ENCODE measurements at regions not wholly inside any gene's neighbourhood (a gene's known extent, or its start where the extent isn't known, plus 50 kb on each side); places are given as distances from the start of the nearest gene placed in this dataset.

GRCh38 chr11:21761000-21761399 lies 431.9 kb upstream of the ANO5 start:
- no peak overlapping the region for H3K27ac ChIP-seq
- no peaks in the 10 kb centered on the region for H3K36me3 ChIP-seq
- peaks cover 0 to 5% (median 0%) of the 10 kb centered on the region in 3 donors for H3K9me3 ChIP-seq
- H3K27me3 ChIP-seq, result no peaks in the 10 kb centered on the region
- ATAC-seq, result no peak
- intact Hi-C loops (cut with DNase I; ENCODE audit: low total_unique reads), result no loop called here
- no peak for DNase-seq
- TF ChIP-seq POLR2A (IDR thresholded peaks at IDR 0.05) (no peak), CTCF (IDR thresholded peaks at IDR 0.05 in 4 of 5, conservative IDR thresholded peaks at IDR 0.05 in 1 of 5) (no peak)
- no peak overlapping the region for H3K4me3 ChIP-seq
- H3K4me1 ChIP-seq, result no peaks in the 10 kb centered on the region
- in situ Hi-C loops (cut with MboI; ENCODE audit: low sequenced_read_pairs in 4 of 4), result no loop called here

DNA sequence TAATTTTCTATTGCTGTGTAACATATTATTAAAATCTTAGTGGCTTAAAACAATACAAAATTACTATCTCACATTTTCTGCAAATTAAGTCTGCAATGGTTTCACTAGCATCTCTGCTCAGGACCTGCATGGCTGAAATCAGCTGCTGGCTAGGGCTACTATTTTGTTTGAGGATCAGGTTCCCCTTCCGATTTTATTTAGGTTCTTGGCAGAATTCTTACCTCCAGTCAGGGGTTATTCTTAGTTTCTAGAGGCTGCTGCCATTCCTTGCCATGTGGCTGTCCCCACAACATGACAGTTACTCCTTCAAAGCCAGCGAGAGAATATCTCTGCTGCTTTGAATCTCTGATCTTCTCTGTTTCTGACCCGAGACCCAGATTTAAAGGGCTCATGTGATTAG lies 424.5 kb upstream of the ANO5 start:
- H3K27me3 ChIP-seq, result no peaks in the 10 kb centered on the region
- in situ Hi-C loops (cut with MboI; ENCODE audit: low sequenced_read_pairs in 4 of 4), result no loop called here
- H3K4me1 ChIP-seq, result peaks cover 21 to 34% of the 10 kb centered on the region in 2 donors
- H3K9me3 ChIP-seq, result no peaks in the 10 kb centered on the region
- peak; percentile 98 for ATAC-seq
- H3K4me3 ChIP-seq, result peak overlapping the region in 1 of 4 donors; percentile 4
- peak; percentile 12 to 29 for DNase-seq
- no peaks in the 10 kb centered on the region for H3K36me3 ChIP-seq
- TF ChIP-seq POLR2A (IDR thresholded peaks at IDR 0.05) (no peak), CTCF (IDR thresholded peaks at IDR 0.05 in 4 of 5, conservative IDR thresholded peaks at IDR 0.05 in 1 of 5) (no peak)
- H3K27ac ChIP-seq, result peak overlapping the region; percentile 67 to 83 (median 70)
- intact Hi-C loops (cut with DNase I; ENCODE audit: low total_unique reads), result no loop called here

- Histone ChIP-seq H3K4me1 (peaks cover 21 to 34% of the 10 kb centered on the region in 2 donors), H3K27me3 (no peaks in the 10 kb centered on the region), H3K9me3 (no peaks in the 10 kb centered on the region), H3K27ac (peak overlapping the region; percentile 67 to 83 (median 70)), H3K36me3 (no peaks in the 10 kb centered on the region), H3K4me3 (no peak overlapping the region)
- TF ChIP-seq POLR2A (IDR thresholded peaks at IDR 0.05), result no peak
- TF ChIP-seq CTCF (IDR thresholded peaks at IDR 0.05 in 4 of 5, conservative IDR thresholded peaks at IDR 0.05 in 1 of 5), result no peak
- intact Hi-C loops (cut with DNase I; ENCODE audit: low total_unique reads), result no loop called here
- ATAC-seq (peak; percentile 37 to 61), DNase-seq (no peak)
- in situ Hi-C loops (cut with MboI; ENCODE audit: low sequenced_read_pairs in 4 of 4), result no loop called here
Observed at GRCh38 chr11:21769188-21769587, 423.7 kb upstream of the ANO5 start.

- Histone ChIP-seq H3K27ac (no peak overlapping the region), H3K27me3 (no peaks in the 10 kb centered on the region), H3K4me3 (no peak overlapping the region), H3K36me3 (no peaks in the 10 kb centered on the region), H3K9me3 (no peaks in the 10 kb centered on the region), H3K4me1 (peaks cover 21 to 34% of the 10 kb centered on the region in 2 donors)
- intact Hi-C loops (cut with DNase I; ENCODE audit: low total_unique reads), result no loop called here
- TF ChIP-seq POLR2A (IDR thresholded peaks at IDR 0.05) (no peak), CTCF (IDR thresholded peaks at IDR 0.05 in 4 of 5, conservative IDR thresholded peaks at IDR 0.05 in 1 of 5) (no peak)
- in situ Hi-C loops (cut with MboI; ENCODE audit: low sequenced_read_pairs in 4 of 4), result no loop called here
- DNase-seq (no peak), ATAC-seq (no peak)
Observed at GRCh38 chr11:21771097-21771496, 421.8 kb upstream of the ANO5 start.

DNA sequence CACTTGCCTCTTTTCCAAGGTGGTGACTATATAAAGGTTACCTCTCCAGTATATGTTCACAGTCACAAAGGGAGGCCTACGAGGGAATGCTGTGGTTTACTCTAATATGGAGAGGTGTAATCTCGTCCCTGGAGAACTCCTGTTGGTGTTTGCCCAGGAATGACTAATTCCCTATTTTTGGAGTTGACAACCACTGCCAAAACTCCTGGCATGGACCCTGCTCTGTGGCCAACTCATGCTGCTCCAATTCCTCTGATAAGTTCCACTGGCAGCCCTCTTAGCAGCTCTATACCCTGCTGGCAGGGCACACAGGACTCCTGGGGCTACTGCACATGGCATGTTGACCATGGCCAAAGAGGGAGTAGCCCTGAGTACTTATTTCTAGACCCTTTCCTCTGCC lies 418.7 kb upstream of the ANO5 start:
- peak; percentile 38 to 66 for DNase-seq
- TF ChIP-seq CTCF (IDR thresholded peaks at IDR 0.05 in 4 of 5, conservative IDR thresholded peaks at IDR 0.05 in 1 of 5), result no peak
- TF ChIP-seq POLR2A (IDR thresholded peaks at IDR 0.05), result no peak
- Histone ChIP-seq H3K27ac (peak overlapping the region; percentile 20 to 58 (median 48)), H3K4me3 (no peak overlapping the region), H3K36me3 (no peaks in the 10 kb centered on the region), H3K4me1 (peaks cover 8 to 13% of the 10 kb centered on the region in 2 donors), H3K9me3 (no peaks in the 10 kb centered on the region), H3K27me3 (no peaks in the 10 kb centered on the region)
- intact Hi-C loops (cut with DNase I; ENCODE audit: low total_unique reads), result no loop called here
- peak; percentile 97 to 99 for ATAC-seq
- in situ Hi-C loops (cut with MboI; ENCODE audit: low sequenced_read_pairs in 4 of 4), result no loop called here

Measured in gastrocnemius medialis (tissue), 4 donors.